Neural crest cell (in vitro differentiated cells): ENCODE measurements at regions not wholly inside any gene's neighbourhood (a gene's known extent, or its start where the extent isn't known, plus 50 kb on each side); places are given as distances from the start of the nearest gene placed in this dataset.

Source experiments
- DNase-seq: peaks from one replicate; pipeline ENCODE4 v3.0.0; 2021; ENCODE audit warnings: low read depth, mixed read lengths, low spot score
- H3K27ac Mint-ChIP-seq: one replicate; pipeline ENCODE4 v1.8.0; 2021; ENCODE audit warnings: mild to moderate bottlenecking, mixed read lengths; ENCODE audit not compliant: unreplicated experiment
- H3K27me3 Mint-ChIP-seq: 2 replicates; pipeline ENCODE4 v1.8.0; 2021; ENCODE audit warnings: low read depth, mild to moderate bottlenecking, mixed read lengths
- H3K36me3 Mint-ChIP-seq: 2 replicates; pipeline ENCODE4 v1.8.0; 2021; ENCODE audit warnings: low read depth, mild to moderate bottlenecking, mixed read lengths
- H3K4me1 Mint-ChIP-seq: 2 replicates; pipeline ENCODE4 v1.8.0; 2021; ENCODE audit warnings: mixed read lengths
- H3K4me3 Mint-ChIP-seq: one replicate; pipeline ENCODE4 v1.8.0; 2021; ENCODE audit warnings: mild to moderate bottlenecking, mixed read lengths
- H3K9me3 Mint-ChIP-seq: 2 replicates; pipeline ENCODE4 v1.8.0; 2021; ENCODE audit warnings: mixed read lengths
- CTCF ChIP-seq: fragments of 200-600 bp; sonication (generic); conservative IDR thresholded peaks from 2 replicates; pipeline ENCODE4 v1.5.0; 2021; ENCODE audit warnings: antibody characterized with exemption, mild to moderate bottlenecking

GRCh38 chr4:156442912-156443311, 489.2 kb upstream of the CTSO start:
- TF ChIP-seq CTCF = no peak
- Mint-ChIP-seq H3K27me3 (no peaks in the 10 kb centered on the region), H3K27ac (no peak overlapping the region), H3K9me3 (no peaks in the 10 kb centered on the region), H3K4me3 (no peak overlapping the region), H3K36me3 (no peaks in the 10 kb centered on the region), H3K4me1 (no peaks in the 10 kb centered on the region)
- no peak for DNase-seq

DNA sequence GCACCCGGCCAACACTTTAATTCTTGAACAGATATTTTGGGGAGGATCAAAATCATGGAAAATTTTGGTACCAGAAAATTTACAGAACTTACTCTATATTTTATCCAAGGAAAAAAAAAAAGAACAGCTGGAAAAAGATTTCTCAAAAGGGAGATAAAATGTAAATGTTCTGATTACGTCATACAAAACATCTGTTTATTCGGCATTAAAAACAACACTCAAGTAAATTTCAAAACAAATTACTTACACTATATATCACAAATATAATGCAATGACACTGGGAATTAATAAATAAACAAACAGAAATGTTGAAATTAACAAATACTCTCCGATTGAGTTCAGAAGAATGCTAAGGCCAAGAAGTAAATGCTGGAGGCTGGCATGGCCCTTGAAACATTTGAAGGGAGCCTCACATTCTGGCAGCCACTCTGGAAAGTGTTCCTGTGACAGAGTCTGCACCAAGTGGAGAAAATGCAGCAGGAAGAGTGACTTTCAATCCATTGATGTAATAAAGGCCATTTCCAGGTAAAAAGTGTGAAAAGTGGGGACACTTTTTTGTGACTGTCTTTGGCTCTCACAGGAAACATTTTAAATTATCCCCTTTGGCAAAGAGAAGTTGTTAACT, 486.0 kb upstream of the CTSO start:
- H3K27me3 Mint-ChIP-seq = no peaks in the 10 kb centered on the region
- H3K36me3 Mint-ChIP-seq = no peaks in the 10 kb centered on the region
- no peak overlapping the region for H3K4me3 Mint-ChIP-seq
- H3K4me1 Mint-ChIP-seq = no peaks in the 10 kb centered on the region
- H3K27ac Mint-ChIP-seq = no peak overlapping the region
- DNase-seq = no peak
- H3K9me3 Mint-ChIP-seq = no peaks in the 10 kb centered on the region
- no peak for TF ChIP-seq CTCF

- no peak for DNase-seq
- H3K9me3 Mint-ChIP-seq = no peaks in the 10 kb centered on the region
- no peaks in the 10 kb centered on the region for H3K36me3 Mint-ChIP-seq
- H3K4me3 Mint-ChIP-seq = no peak overlapping the region
- H3K27me3 Mint-ChIP-seq = no peaks in the 10 kb centered on the region
- H3K27ac Mint-ChIP-seq = no peak overlapping the region
- no peaks in the 10 kb centered on the region for H3K4me1 Mint-ChIP-seq
- no peak for TF ChIP-seq CTCF
Measured at GRCh38 chr4:156437666-156438065, 484.0 kb upstream of the CTSO start.

GRCh38 chr4:156422576-156422975, 468.9 kb upstream of the CTSO start:
- H3K27ac Mint-ChIP-seq = no peak overlapping the region
- TF ChIP-seq CTCF = no peak
- H3K4me3 Mint-ChIP-seq = no peak overlapping the region
- H3K36me3 Mint-ChIP-seq = no peaks in the 10 kb centered on the region
- H3K27me3 Mint-ChIP-seq = no peaks in the 10 kb centered on the region
- H3K4me1 Mint-ChIP-seq = peaks cover 6% of the 10 kb centered on the region
- H3K9me3 Mint-ChIP-seq = peaks cover 2% of the 10 kb centered on the region
- no peak for DNase-seq

- no peak overlapping the region for H3K27ac Mint-ChIP-seq
- H3K4me1 Mint-ChIP-seq = peaks cover 6% of the 10 kb centered on the region
- no peak for DNase-seq
- no peaks in the 10 kb centered on the region for H3K36me3 Mint-ChIP-seq
- no peak for TF ChIP-seq CTCF
- H3K4me3 Mint-ChIP-seq = no peak overlapping the region
- peaks cover 8% of the 10 kb centered on the region for H3K9me3 Mint-ChIP-seq
- H3K27me3 Mint-ChIP-seq = no peaks in the 10 kb centered on the region
Measured at GRCh38 chr4:156420623-156421022, 467.0 kb upstream of the CTSO start.
